ENCODE measurements at regions not wholly inside any gene's neighbourhood (a gene's known extent, or its start where the extent isn't known, plus 50 kb on each side); places are given as distances from the start of the nearest gene placed in this dataset.
"Not testable (repeated sequence)": the region's sequence is repeated elsewhere in the genome, so short reads cannot be mapped to it uniquely, and the experiment has no call there.

GRCh38 chr2:17460371-17461086 lies 57.7 kb downstream of the RAD51AP2 start:
- DNase-seq (ENCODE audit: low read depth in 1 of 2, low spot score in 1 of 2): no peak

- DNase-seq (ENCODE audit: low read depth in 1 of 2, low spot score in 1 of 2): no peak
Observed at GRCh38 chr2:17455343-17455742, 62.9 kb downstream of the RAD51AP2 start.

GRCh38 chr2:17446191-17446590 lies 72.0 kb downstream of the RAD51AP2 start:
- DNase-seq (ENCODE audit: low read depth in 1 of 2, low spot score in 1 of 2): not testable (repeated sequence)

DNA sequence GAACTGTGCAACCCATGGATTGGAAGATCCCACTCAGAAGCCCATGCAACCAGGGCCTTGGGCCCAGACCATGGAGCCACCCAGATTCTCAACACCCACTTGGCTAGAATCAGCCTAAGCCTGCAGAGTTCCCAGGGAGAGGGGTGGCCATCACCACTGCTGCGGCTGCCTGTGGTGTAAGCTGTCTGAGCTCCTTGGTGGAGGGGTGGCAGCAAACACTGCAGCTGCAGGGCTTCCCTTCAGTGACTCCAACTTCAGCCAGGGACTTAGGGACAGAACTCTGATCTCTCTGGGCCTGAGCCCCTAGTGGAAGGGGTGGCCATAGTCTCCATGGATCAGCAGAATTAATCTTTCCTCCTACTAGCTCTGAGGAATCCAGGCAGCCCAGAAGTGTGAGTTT lies 72.5 kb downstream of the RAD51AP2 start:
- DNase-seq (ENCODE audit: low read depth in 1 of 2, low spot score in 1 of 2): no peak

GRCh38 chr2:17442334-17442733 lies 75.9 kb downstream of the RAD51AP2 start:
- no peak for DNase-seq (ENCODE audit: low read depth in 1 of 2, low spot score in 1 of 2)

DNA sequence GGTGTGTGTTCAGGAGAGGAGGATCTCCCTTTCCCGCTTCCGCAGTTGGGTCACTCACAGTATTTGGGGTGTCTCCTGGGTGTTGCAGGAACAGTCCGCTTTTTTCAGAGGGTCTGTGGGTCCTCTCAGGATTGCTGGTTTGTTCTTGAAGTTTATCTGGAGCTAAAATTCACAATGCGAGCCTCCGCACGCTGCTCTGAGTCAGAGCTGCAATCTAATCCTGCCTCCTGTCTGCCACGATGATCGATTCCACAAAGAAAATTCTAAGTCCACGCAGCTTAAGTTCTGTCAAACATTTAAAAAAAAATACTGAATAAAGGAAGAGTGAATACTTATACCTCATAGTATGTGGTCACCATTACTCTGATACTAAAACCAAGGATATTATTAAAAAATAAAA lies 76.5 kb downstream of the RAD51AP2 start:
- DNase-seq (ENCODE audit: low read depth in 1 of 2, low spot score in 1 of 2): no peak

DNA sequence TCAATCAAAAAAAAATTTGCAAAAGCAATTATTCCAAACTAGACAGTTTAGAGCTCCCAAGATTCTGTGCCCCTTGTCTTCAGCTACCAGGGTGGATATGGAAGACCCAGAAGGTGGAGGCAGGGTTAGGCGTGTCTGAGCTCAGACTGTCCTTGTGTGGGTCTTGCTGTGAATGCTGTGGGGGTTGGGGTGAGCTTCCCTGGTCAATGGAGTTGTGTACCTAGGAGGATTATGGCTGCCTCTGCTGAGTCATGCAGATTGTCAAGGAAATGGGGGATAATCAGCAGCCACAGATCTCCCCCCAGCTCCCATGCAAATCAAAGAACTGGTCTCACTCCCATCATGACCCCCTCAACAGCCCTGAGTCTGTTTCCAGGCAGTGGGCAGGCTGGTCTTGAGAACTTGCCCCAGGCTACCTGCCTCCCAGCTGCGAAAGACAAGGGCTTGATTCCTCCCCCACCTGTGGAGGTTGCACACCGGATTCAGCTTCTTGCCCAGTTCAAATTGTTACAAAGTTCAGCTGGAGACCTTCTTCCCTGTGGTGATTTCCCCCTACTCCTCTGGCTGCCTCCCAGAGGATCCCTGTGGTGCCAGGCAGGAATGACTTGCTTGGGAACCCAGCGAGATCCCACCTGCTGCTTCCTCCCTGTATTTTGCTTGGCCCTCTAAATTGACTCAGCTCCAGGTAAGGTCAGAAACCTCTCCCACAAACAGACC lies 77.0 kb downstream of the RAD51AP2 start:
- DNase-seq (ENCODE audit: low read depth in 1 of 2, low spot score in 1 of 2): no peak

- DNase-seq (ENCODE audit: low read depth in 1 of 2, low spot score in 1 of 2): no peak
Observed at GRCh38 chr2:17430326-17430725, 87.9 kb downstream of the RAD51AP2 start.

DNA sequence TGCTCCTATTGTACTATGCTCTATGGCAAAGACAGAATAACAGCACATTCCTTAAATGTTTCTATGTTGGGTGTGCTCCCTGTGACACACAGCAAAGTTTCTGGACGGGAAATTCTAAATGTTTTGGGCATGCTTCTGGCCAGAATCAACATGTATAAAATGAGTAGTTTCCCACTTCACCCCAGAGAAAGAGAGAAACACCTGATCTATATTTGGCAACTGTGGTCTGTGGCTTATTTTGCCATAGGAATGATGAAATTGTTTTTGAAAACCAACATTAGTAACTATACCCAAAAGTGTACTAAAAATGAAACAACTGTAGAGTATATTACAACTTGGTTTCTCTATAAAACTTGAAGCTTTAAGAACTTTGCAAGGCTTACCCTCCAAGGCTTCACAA lies 89.1 kb downstream of the RAD51AP2 start:
- DNase-seq (ENCODE audit: low read depth in 1 of 2, low spot score in 1 of 2): no peak

DNA sequence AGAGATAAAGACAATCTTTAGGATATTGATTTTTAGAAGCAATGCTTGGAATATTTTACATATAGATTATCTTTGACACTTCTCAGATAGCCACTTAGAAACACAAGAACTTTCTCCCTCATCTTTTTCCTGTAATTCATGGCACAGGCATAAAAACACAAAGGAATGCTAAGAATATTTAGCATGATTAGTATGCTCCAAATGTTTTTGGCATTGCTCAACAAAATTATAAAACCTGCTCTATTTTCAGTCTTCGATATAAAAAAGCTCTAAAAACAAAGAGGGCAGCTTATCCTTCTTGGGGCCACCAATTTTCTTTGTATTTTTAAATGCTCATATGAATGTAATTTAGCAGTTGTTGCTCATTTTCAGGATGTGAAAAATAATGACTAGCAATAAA lies 90.8 kb downstream of the RAD51AP2 start:
- DNase-seq (ENCODE audit: low read depth in 1 of 2, low spot score in 1 of 2): no peak

- DNase-seq (ENCODE audit: low read depth in 1 of 2, low spot score in 1 of 2): no peak
Observed at GRCh38 chr2:17426743-17427142, 91.5 kb downstream of the RAD51AP2 start.

DNA sequence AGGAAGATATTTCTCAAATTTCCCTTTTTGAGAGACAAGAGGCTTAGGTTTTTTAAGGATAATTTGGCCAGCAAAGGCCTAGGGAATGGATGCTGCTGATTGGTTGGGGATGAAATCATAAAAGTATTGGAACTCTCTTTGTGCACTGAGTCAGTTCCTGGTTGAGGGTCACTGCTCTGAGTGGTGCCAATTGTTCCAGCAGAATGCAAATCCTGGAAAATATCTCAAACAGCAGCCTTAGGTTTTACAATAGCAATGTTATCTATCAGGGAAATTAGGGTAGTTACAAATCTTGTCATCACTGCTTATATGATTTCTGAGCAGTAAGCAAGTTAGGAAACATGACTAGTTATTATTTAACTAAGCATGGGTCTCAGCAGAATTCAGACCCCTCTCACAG lies 96.2 kb downstream of the RAD51AP2 start:
- DNase-seq (ENCODE audit: low read depth in 1 of 2, low spot score in 1 of 2): no peak

DNA sequence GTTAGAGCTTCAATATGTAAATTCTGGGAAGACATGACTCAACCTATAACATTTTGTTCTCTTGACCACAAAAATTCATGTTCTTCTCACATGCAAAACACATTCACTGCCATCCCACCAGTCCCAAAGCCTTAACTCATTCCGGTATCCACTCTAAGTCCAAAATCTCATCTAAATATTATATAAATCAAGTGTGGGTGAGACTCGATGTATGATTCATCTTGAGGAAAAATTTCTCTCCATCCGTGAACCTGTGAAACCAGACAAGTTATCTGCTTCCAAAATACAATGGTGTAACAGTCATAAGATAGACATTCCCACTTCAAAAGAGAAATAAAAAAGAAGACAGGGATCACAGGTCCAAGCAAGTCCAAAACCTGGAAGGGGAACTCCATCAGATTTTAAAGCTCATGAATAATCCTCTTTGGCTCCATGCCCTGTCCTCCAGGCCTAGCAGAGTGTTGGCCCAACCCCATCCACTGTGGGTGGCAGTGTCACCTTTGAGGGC lies 101.3 kb downstream of the RAD51AP2 start:
- DNase-seq (ENCODE audit: low read depth in 1 of 2, low spot score in 1 of 2): no peak

DNA sequence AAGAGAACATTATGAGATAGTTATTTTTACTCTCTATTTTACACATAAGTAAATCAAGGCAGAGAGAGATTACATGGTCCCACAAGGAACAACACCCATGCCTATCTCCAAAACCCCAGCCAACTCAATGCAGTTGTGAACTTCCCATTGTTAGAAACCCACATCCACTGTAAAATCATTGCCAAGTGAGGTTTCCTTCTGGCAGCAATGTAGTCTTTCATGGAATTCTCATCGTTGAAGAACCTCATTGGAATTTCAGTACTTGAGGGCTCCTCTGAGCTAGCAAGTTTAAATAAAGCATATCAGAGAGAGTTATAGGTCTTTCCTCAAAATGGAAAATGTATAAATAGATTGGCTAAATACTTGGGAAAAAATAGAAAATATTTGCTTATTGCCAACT lies 105.2 kb downstream of the RAD51AP2 start:
- no peak for DNase-seq (ENCODE audit: low read depth in 1 of 2, low spot score in 1 of 2)

DNA sequence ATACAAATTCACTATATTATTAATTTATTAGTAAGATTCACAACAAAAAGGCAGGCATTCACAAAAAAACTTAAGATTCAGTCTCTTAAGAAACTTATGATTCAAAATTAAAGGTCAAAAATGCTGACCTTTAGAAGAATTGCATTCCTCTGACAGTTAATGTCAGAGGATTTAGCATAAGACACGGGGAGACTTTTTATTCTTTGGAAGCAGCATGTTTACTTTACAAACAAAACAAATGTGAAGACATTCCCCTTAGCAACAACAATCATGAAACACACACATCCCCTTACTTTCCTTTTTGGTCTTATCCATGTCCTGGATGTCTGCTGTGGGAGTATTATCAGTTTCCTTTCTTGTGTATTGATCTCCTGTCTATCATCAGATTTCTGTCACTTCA lies 117.1 kb downstream of the RAD51AP2 start:
- DNase-seq (ENCODE audit: low read depth in 1 of 2, low spot score in 1 of 2): no peak

DNA sequence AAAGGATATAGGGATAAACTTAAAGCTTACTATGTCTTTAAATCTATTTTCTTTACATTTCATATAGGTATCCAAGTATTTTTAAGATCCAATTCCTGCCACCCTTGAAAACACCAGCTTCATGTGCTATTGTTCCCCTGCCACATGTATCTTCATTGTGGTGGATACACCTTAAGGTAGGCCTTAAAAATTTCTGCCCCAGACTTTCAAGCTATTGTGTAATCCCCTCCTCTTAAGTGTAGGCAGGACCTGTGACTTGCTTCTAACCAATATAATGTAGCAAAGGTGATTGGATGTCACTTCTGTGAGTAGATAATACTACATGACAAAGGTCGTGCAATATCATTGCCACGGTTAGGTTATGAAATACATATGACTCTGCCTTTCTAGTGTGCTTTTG lies 119.5 kb downstream of the RAD51AP2 start:
- no peak for DNase-seq (ENCODE audit: low read depth in 1 of 2, low spot score in 1 of 2)

DNA sequence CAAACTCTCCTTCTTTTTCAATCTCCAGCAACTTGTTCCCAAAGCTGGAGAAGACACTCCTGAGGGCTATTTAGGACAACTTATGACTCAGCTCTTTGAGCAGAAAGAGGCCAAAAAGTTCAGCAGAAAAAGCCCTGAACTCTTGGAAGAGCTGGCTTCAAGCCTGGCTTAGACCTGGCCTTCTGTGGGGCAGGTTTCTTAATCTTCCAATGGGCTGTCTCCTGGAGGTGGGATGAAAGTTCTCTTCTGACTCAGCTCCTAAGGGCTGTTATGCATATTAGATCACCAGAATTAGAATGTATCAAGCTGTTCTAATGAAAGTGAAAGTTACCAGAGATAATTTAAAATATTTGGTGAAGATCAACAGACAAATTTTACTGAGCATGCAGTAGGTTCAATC lies 129.4 kb downstream of the RAD51AP2 start:
- no peak for DNase-seq (ENCODE audit: low read depth in 1 of 2, low spot score in 1 of 2)

DNA sequence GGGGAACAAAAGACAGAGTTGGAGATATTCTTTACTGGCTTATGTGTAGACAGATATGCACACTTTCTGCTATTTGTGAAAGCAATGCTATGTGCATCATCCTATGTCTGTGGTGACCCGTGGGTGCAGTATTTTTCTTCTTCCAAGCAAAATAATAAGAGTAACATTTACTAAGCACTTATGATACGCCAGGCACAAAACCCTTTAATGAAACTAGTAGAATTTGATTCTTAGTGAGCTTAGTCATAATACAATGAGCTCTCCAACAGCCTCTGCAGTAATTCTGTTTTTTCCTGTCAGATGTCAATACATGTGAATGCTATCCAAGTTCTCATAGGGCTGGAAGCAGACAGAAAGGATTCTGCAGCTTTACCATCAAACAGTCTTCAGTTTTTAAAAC lies 130.6 kb downstream of the RAD51AP2 start:
- DNase-seq (ENCODE audit: low read depth in 1 of 2, low spot score in 1 of 2): no peak

DNA sequence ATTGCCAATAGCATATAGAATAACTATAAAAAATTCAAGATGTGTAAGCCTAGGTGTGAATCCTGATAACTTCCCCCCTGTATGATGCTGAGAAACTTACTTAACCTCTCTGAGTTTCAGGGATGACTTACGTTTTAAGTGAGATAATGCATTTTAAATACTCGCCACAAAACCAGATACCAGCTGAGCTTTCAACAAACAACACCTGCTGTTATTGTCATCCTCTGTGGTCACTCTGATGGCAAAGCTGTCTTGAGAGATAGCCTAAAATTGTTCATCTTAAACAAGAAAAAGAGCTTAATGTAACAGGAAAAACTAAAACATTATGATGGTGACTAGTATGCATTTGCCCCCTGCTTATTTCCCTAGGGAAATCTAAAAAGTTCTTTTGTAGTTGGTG lies 131.5 kb downstream of the RAD51AP2 start:
- DNase-seq (ENCODE audit: low read depth in 1 of 2, low spot score in 1 of 2): no peak

DNA sequence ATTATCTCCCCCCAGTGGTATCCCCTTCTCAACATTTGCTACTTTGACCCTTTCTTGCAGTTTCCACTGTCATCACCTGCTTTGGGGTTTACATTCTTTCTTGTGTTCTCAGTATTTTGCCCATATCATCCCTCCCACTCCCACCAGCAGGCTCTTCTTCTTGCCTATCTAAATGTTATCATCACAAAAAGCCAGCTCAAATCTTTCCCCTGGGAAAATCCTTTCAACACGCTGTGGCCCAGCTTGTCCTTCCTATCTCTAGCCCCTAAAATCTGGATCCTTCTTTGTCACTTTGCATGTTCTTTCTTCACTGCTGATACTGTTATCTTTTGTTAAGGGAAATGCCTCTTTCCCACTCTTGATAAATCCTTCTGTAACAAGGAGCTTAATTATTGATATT lies 138.2 kb downstream of the RAD51AP2 start:
- no peak for DNase-seq (ENCODE audit: low read depth in 1 of 2, low spot score in 1 of 2)

DNA sequence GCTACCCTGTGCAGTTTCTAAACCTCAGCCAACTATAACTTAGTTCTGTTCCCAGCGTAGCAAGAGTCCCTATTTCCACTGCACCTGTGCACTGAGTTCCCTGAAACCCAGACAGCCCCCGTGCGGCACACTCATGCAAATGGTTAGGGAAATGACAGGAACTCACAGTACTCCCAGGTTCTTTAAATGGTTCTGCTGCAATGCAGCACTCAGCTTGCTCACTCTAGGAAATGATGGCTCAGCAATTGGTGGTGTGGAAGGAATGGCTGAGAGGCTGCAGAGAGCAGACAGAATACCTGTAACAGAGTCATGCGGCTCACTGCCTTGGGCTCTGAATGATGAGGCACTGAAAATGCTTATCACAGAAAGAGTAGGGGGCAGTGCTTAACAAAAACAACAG lies 143.0 kb downstream of the RAD51AP2 start:
- DNase-seq (ENCODE audit: low read depth in 1 of 2, low spot score in 1 of 2): no peak

DNA sequence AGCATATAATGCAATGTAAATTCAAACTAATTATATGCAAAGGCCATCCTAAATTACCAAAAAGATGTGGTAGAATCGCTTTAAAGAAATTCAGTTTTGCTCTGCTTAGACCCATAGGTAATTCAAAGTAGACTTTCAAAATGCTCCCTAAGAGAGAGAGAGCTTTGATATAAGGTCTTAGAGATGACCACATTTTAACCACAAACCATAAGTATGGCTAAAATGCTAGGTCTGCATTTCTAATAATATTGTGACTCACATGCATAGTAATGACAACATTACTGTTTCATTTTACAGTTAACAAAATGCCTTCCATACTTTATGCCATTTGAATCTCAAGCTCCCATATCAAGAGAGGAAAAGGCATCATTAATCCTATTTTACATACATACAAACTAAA lies 144.5 kb downstream of the RAD51AP2 start:
- no peak for DNase-seq (ENCODE audit: low read depth in 1 of 2, low spot score in 1 of 2)

DNA sequence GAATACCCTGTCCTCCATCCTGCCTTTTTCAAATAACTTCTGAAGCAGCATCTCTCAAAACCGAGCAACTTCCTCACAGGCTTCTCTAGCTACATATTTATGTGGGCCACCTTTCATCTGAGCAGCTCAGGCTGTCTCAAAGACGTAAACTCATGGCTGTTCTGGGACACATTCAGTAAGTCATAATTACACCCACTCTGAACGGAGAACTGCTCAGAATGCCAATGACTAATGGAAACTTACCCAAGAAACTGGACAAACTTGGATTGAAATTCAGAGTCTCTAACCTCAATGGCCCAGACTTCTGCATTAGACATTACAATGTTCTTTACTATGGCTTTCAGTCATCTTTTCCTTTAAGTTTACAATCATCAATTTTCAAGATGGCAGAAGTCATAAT lies 145.2 kb downstream of the RAD51AP2 start:
- DNase-seq (ENCODE audit: low read depth in 1 of 2, low spot score in 1 of 2): no peak
